ENCODE measurements at regions not wholly inside any gene's neighbourhood (a gene's known extent, or its start where the extent isn't known, plus 50 kb on each side); places are given as distances from the start of the nearest gene placed in this dataset.
"Not testable (repeated sequence)": the region's sequence is repeated elsewhere in the genome, so short reads cannot be mapped to it uniquely, and the experiment has no call there.

DNA sequence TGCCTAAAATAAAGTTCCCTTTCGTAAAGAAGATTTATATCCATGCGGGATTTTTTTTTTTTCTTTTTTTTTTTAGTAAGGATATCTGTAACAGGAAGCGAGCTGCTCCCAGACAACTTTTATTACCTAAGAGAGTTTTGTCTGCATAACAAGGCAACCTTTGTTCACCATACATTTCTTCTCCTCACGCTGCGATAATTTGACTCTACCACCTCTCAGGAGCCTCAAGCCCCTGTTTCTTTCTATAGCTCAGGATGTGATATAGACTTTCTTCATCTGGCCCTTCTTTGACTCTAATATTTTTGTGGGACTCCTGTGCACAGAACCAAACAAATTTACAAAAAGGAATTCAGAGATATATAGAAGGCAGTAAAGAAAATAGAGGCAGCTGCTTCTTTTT is 1053.7 kb upstream of the SPRY2 start:
- DNase-seq (ENCODE audit: low read depth, low spot score) = no peak

DNA sequence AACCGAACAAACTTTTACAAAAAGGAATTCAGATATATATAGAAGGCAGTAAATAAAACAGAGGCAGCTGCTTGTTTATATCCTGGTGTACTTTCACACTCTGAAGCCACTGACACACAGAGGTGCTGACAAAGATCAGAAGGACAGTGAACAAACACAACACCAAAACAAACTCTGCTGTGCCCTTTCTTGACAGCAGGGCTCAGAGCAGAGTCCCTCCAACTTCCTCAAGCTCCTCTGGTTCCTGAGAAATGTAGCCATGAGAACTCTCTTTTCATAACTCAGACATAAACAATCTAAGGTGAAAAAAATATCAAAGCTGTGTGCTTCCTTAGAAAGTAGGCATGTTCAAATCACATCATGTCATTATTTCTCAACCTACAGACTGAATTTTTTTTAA is 1052.8 kb upstream of the SPRY2 start:
- no peak for DNase-seq (ENCODE audit: low read depth, low spot score)

- DNase-seq (ENCODE audit: low read depth, low spot score) = no peak
Observed at GRCh38 chr13:81393110-81393509, 1052.2 kb upstream of the SPRY2 start.

DNA sequence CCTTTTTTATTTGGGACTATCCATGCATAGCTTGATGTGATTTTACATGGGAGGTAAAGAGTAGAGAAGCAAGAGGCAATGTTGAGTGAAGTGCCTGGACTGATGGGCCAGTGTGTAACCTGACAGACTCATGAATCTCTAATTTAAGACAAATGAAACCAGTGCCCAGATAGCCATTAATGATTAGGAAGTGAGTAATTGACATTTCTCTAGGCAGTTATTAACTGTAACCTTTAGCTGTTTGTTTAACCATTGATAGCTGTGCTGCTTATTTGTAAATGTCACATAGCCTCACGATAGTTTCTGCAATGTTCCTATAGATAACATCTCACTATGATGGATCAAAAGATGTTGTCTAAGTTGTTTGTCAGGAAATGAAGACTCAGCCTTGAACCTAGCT is 1047.5 kb upstream of the SPRY2 start:
- no peak for DNase-seq (ENCODE audit: low read depth, low spot score)

DNA sequence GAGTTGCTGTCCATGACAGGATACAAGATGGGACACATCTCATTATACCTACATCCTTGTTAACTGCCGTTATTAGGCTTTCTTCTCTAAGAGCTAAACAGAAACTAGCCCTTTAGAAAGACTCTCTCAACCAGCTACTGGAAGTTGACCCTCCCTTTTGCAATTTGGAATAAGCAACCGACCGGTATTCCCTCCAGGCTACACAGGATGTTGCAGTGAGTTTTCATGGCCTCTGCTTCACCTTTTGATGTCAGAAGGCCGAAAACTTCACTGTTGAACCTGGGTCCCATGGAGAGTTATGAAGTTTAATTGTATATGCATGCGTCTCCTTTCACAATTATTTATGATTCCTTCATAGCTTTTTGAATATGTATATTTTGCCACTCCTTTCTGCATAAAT is 1042.5 kb upstream of the SPRY2 start:
- DNase-seq (ENCODE audit: low read depth, low spot score) = no peak

DNA sequence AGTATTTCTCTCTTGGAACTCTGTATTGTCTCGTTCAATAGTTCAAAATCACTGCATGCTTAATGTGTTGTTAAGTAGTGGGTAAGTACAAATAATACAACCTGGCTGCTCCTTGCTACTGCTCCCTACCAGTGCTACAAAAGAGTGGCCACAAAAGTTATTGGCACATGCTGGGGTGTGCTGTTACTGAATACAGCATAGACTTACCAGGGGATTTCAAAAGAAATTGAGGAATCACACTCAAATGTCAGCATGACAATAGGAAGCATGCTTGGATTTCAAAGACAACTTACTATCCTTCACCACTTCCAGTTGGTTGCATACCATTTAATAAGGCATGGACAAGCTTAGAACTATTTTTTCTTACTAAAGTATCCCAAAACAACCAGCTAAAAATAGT is 1041.3 kb upstream of the SPRY2 start:
- DNase-seq (ENCODE audit: low read depth, low spot score) = no peak

DNA sequence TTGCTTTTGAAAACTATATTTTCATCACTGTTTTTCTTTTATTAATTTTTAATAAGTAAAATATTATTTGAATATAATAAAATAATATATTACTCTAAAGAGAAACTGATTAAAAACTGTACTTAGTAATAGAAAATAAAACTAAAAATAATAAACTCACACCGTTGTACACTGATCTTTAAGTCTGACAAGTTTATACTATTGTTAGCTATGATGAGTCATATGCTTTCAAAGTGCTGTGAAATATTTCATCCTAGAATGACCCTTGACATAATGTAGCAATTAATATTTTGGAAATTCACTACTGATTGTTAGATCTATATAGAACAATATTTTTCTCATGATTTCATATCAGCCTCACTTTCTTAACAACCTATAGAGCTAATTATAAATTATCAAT is 1040.6 kb upstream of the SPRY2 start:
- DNase-seq (ENCODE audit: low read depth, low spot score) = no peak

DNA sequence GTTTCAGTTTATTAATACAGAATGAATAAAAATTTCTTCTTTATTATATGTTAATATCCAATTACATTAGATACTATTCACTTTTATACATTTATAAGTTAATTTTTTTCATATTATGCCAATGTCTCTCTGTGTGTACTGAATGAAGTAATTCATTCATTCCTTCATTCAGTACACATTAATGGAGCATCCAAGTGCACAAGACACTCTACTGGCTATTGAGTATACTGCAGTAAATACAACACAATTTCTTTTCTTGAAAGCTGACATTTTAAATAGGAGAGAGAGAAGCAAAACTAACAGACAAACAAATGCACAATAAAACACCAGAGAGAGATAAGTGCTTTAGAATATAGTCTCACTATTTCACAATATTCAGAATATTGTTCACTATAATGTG is 1038.3 kb upstream of the SPRY2 start:
- DNase-seq (ENCODE audit: low read depth, low spot score) = no peak

- DNase-seq (ENCODE audit: low read depth, low spot score) = no peak
Observed at GRCh38 chr13:81377921-81378320, 1037.0 kb upstream of the SPRY2 start.

- no peak for DNase-seq (ENCODE audit: low read depth, low spot score)
Observed at GRCh38 chr13:81375709-81376108, 1034.8 kb upstream of the SPRY2 start.

GRCh38 chr13:81362711-81363110 is 1021.8 kb upstream of the SPRY2 start:
- not testable (repeated sequence) for DNase-seq (ENCODE audit: low read depth, low spot score)

DNA sequence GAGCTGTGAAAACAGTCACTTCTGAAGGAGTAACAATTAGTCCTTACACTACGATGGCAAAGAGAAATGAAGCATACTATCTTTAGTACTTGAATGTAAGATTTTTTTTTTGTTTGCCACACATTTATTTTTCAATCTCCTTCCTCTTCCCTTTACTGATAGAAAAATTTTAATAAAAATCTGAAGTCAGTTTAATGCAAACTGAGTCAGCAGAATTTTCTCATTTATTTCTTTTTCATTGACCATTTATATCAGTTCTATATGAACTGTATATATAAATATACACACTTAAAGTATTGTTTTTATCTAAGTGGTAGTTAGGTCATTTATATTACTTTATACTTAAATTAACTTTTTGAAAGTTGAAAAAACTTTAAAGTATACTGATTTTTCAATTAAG is 1009.1 kb upstream of the SPRY2 start:
- no peak for DNase-seq (ENCODE audit: low read depth, low spot score)

DNA sequence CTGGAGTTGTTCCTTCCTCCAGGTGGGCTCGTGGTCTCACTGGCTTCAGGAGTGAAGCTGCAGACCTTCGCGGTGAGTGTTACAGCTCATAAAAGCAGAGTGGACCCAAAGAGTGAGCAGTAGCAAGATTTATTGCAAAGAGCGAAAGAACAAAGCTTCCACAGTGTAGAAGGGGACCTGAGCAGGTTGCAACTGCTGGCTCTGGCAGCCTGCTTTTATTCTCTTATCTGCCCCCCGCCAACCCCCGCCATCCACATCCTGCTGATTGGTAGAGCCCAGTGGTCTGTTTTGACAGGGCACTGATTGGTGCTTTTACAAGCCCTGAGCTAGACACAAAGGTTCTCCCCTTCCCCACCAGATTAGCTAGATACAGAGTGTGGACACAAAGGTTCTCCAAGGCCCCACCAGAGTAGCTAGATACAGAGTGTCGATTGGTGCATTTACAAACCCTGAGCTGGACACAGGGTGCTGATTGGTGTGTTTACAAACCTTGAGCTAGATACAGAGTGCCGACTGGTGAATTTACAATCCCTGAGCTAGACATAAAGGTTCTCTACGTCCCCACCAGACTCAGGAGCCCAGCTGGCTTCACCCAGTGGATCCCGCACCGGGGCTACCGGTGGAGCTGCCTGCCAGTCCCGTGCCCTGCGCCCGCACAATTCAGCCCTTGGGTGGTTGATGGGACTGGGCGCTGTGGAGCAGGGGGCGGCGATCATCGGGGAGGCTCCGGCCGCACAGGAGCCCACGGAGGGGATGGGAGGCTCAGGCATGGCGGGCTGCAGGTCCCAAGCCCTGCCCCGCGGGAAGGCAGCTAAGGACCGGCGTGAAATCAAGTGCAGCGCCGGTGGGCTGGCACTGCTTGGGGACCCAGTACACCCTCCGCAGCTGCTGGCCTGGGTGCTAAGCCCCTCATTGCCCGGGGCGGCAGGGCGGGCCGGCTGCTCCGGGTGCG is 999.5 kb upstream of the SPRY2 start:
- not testable (repeated sequence) for DNase-seq (ENCODE audit: low read depth, low spot score)

- DNase-seq (ENCODE audit: low read depth, low spot score) = not testable (repeated sequence)
Observed at GRCh38 chr13:81339666-81340065, 998.7 kb upstream of the SPRY2 start.

GRCh38 chr13:81334481-81334880 is 993.6 kb upstream of the SPRY2 start:
- DNase-seq (ENCODE audit: low read depth, low spot score) = no peak

- no peak for DNase-seq (ENCODE audit: low read depth, low spot score)
Observed at GRCh38 chr13:81326913-81327312, 986.0 kb upstream of the SPRY2 start.

DNA sequence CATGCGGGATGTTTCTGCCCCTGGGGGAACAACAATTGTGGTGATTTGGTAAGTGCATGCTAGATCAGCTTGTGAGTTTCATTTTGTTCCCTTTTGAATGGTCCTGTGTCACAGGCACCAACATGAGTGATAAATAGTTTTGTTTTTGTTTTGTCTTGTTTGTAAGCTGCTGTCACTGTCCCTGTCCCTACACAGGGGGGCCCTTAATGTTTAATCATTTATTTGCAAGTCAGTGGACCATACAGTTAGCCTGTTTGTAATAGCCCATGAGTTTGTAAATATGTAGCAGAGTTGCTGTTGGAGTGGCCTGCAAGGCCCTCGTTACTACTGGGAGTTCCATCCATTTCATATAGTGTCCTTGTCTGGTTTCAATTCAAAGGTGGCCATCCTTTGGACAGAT is 979.6 kb upstream of the SPRY2 start:
- DNase-seq (ENCODE audit: low read depth, low spot score) = no peak

- DNase-seq (ENCODE audit: low read depth, low spot score) = no peak
Observed at GRCh38 chr13:81319351-81319750, 978.4 kb upstream of the SPRY2 start.

DNA sequence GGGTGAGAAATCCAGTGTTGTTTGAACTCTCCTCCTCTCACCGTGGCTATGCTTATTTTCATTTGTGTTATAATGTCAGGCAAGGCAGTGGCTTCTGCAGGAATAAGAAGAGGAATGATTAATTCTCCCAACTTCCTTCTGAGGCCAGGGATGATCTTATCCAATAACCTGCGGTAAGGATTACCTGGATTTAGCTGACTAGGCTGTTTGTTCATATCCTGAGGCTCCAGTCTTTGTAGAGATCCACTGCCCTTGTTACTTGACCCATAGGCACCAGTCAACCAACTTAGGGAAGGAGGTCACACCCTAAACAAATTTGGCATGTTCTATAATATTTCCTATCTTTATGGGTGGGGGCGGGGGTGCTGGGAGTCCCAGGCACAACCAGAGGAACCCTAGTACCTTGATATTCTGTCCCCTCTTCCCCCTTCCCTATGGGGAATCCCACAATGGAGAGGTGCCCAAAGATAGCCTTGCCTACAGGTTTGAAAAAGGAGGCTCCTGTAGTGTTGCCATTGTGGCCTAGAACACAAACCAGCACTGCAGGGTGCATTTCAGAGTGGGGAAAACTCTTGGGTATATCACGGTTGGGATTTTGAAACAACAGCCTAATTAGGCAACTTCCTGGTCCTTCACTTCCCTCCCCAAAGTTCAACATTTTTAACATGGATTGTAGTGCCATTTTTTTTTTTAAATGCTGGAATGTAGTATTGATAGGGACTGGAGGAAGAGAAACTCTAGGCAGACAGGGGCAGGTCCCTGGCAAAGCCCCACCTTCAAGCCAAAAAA is 977.5 kb upstream of the SPRY2 start:
- DNase-seq (ENCODE audit: low read depth, low spot score) = no peak

DNA sequence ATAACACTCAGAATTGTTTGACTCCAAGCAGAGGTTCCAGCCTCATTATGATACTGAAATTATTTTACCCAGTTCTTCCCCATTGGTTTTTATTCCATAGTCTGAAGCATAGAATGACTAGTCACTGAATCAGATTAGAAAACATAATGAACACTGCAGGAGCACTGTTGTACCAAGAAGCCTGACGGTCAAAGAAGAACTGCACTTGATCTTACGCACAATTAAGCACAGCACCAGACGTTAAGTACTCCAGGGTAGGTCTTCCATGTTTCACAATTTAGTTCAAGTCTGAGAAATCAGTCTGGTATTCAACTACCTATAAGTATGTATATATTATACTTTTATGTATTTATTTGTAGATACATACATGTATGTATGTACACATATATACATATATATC is 973.5 kb upstream of the SPRY2 start:
- DNase-seq (ENCODE audit: low read depth, low spot score) = no peak

GRCh38 chr13:81305928-81306327 is 965.0 kb upstream of the SPRY2 start:
- DNase-seq (ENCODE audit: low read depth, low spot score) = no peak

- DNase-seq (ENCODE audit: low read depth, low spot score) = no peak
Observed at GRCh38 chr13:81304121-81304659, 963.3 kb upstream of the SPRY2 start.

DNA sequence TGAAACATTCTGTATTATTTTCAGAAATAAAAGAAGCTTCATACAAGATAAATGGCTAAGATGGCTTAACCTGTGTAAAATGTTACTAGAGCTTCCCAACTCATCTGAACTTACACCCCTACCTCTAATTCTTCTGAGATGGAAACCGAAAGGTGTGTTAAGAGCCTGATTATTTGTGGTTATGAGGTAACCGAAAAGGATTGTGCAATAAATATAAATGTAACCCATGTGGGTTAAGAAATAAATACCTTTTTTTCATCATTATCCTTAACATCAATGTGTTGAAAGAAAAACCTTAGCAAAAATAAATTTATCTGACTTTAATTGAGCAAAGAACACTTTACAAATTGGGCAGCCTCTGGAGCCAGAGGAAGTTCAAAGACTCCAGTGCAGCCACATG is 961.8 kb upstream of the SPRY2 start:
- DNase-seq (ENCODE audit: low read depth, low spot score) = no peak
